OCI-LY3 (cell line): ENCODE measurements at regions not wholly inside any gene's neighbourhood (a gene's known extent, or its start where the extent isn't known, plus 50 kb on each side); places are given as distances from the start of the nearest gene placed in this dataset.

Experiments
- EZH2phosphoT487 ChIP-seq: fragments of 200-600 bp; shearing (Covaris generic); IDR thresholded peaks from 2 replicates; pipeline ENCODE4 v1.6.1; 2018; ENCODE audit warnings: antibody characterized with exemption, mixed run types, low read depth
- TF ChIP-seq, protein P1 (sequence below): fragments of 200-600, 300-600 bp; sonication (generic); IDR thresholded peaks from 2 replicates; pipeline ENCODE4 v1.5.1; 2014; ENCODE audit warnings: antibody characterized with exemption, low read length, low read depth

DNA sequence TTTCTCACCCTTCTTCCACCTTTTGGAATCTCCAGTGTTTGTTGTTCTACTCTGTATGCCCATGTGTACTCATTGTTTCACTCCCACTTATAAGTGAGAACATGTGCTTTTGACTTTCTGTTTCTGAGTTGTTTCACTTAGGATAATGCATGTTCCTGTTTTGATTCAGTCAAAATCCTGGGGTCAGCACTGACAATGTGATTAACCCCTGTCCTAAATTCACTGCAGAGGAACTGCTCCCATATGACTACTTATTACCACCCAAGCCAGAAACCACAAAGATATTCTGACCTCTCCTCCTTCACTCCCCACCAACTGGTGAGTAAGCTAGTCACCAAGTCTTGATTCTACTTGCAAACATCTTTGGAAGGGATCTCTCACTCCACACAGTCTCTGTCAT, 251.4 kb upstream of the TCF4 start:
- TF ChIP-seq, protein P1, sequence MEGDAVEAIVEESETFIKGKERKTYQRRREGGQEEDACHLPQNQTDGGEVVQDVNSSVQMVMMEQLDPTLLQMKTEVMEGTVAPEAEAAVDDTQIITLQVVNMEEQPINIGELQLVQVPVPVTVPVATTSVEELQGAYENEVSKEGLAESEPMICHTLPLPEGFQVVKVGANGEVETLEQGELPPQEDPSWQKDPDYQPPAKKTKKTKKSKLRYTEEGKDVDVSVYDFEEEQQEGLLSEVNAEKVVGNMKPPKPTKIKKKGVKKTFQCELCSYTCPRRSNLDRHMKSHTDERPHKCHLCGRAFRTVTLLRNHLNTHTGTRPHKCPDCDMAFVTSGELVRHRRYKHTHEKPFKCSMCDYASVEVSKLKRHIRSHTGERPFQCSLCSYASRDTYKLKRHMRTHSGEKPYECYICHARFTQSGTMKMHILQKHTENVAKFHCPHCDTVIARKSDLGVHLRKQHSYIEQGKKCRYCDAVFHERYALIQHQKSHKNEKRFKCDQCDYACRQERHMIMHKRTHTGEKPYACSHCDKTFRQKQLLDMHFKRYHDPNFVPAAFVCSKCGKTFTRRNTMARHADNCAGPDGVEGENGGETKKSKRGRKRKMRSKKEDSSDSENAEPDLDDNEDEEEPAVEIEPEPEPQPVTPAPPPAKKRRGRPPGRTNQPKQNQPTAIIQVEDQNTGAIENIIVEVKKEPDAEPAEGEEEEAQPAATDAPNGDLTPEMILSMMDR: no peak
- TF ChIP-seq EZH2phosphoT487: no peak
